T47D (cell line): ENCODE measurements at regions not wholly inside any gene's neighbourhood (a gene's known extent, or its start where the extent isn't known, plus 50 kb on each side); places are given as distances from the start of the nearest gene placed in this dataset.

Experiments
- DNase-seq, 2 experiments: peaks; one replicate each; pipeline versions ENCODE4 v3.0.0 to v3.0.0-alpha.2; 2011 to 2012; ENCODE audit warnings: low read depth in 1 of 2, low spot score in 1 of 2
- JUND ChIP-seq: IDR thresholded peaks from 2 replicates; pipeline ENCODE4 v1.6.1; 2012; ENCODE audit warnings: low read depth
- in situ Hi-C: cut with HindIII; loops from 2 replicates; pipeline ENCODE4 v1.10.0; 2016; ENCODE audit warnings: low sequenced_read_pairs, low pct_unique_long_range_greater_than_20kb

GRCh38 chr2:41597680-41598079 is 450.1 kb upstream of the PKDCC start:
- no peak for DNase-seq
- in situ Hi-C loops, result no loop called here
- TF ChIP-seq JUND, result no peak

GRCh38 chr2:41598161-41598894 is 449.5 kb upstream of the PKDCC start:
- DNase-seq, result no peak
- in situ Hi-C loops, result no loop called here
- TF ChIP-seq JUND, result no peak

- DNase-seq, result no peak
- in situ Hi-C loops, result no loop called here
- TF ChIP-seq JUND, result no peak
Observed at GRCh38 chr2:41600460-41600859, 447.4 kb upstream of the PKDCC start.

- no peak for TF ChIP-seq JUND
- in situ Hi-C loops, result no loop called here
- DNase-seq, result no peak
Observed at GRCh38 chr2:41602341-41602740, 445.5 kb upstream of the PKDCC start.

DNA sequence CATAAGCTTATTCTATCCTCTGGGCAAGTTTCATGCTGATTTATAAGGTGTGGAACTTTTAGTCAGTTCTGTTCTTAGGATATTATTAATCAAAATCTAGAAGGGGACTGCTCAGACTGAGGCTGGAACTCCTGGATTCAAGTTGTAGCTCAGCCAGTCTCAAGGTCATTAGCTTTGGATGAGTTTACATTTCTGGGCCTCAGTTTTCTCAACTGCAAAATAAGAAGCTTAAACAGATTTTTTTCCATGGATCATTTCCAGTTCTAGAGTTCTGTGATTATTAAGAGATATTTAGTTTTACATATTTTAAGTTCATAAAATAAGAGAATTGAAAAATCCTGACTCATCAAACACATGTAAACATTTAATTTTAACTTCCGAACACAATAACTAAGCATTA is 442.5 kb upstream of the PKDCC start:
- no peak for DNase-seq
- no peak for TF ChIP-seq JUND
- in situ Hi-C loops, result no loop called here

DNA sequence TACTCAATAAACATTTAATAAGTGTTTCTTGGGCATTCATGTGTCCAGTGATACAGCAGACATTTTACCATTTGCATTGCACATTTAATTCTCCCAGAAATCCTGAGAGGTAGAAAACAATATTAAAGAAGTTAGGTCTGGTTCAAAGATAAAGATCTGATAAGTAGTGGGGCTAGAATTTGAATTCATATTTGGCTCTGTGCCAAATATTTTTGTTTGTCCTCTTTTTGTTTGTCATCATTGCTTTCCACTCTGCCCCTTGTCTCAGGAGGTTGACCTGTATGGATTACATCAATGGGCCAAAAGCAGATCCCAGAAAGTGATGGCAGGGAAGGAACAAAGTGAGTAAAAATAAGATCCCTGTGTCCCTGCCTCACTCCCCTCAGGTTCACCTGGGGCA is 441.9 kb upstream of the PKDCC start:
- DNase-seq, result no peak
- in situ Hi-C loops, result no loop called here
- no peak for TF ChIP-seq JUND

- DNase-seq, result no peak
- TF ChIP-seq JUND, result no peak
- in situ Hi-C loops, result no loop called here
Observed at GRCh38 chr2:41610501-41611190, 437.2 kb upstream of the PKDCC start.

GRCh38 chr2:41618754-41619153 is 429.1 kb upstream of the PKDCC start:
- TF ChIP-seq JUND, result no peak
- in situ Hi-C loops, result no loop called here
- DNase-seq, result no peak

DNA sequence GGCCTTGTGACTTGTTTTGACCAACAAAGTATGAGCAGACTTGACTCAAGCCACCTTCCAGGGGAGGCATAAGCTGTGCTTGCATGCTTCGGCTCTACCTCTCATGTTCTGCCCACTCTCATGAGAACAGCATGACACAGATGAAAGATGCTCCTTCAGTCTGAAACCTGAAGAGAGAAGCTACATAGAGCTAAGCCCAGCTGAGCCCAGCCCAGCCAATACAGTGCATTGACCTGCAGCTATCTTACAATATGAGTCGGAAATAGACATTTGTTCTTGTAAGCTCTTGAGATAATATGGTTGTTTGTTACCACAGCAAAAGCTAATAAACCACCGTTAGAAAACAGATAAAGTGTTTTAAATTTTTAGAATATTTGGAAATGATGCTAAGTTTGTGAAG is 426.7 kb upstream of the PKDCC start:
- in situ Hi-C loops, result no loop called here
- TF ChIP-seq JUND, result no peak
- no peak for DNase-seq

DNA sequence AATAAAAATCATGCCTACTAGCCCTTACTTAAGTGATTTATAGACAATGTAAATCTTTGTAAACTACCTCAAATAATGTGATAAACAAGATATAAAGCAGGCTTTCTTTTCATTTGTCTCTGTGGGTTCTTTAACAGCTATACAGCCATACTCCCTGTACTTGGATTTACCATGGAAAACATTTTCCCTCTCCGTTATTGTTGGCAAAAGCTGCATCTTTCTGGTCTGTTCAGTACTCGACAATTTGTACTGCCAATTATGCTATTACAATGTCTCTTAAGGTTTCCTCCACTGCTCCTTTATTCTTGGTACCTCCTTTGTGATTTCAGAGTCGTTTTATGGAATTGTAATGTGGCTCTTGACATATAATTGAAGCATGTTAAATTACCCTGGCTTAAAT is 426.3 kb upstream of the PKDCC start:
- no peak for TF ChIP-seq JUND
- no peak for DNase-seq
- in situ Hi-C loops, result no loop called here

DNA sequence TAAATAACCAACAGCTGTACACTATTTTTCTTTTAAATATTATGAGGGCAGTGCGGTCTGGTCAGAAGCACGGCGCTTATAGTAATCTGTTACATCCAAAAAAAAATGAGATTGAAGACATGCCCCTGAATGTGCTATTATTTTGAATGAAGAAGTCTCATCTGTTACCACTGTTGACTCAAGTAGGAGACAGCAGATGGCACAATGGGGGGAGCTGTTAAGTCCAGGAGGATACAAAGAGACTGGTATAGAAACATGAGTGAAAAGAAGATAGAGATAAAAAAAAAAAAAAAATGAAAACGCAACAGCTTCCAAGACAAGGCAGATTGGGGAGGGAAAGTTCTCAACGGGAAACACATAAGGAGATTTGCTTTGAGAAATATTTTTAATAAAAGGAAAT is 425.5 kb upstream of the PKDCC start:
- DNase-seq, result no peak
- in situ Hi-C loops, result no loop called here
- no peak for TF ChIP-seq JUND

DNA sequence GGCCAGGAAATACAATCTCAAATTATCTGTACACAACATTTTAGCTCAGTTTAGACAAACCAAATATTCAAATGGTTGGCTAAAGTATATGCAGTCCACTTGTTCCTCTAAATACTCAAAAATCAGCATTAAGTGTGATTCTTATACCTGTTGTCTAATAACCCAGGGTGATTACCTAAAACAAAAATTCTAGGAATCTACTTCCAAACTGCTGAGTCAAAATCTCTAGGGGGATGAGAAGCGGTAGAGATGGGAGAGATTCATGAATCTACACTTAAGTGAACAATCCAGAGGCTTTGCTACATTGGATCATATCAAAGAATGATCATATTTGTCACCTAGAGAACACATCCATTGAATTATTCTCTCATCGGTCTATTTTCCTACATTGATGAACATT is 420.9 kb upstream of the PKDCC start:
- no peak for DNase-seq
- in situ Hi-C loops, result no loop called here
- no peak for TF ChIP-seq JUND

DNA sequence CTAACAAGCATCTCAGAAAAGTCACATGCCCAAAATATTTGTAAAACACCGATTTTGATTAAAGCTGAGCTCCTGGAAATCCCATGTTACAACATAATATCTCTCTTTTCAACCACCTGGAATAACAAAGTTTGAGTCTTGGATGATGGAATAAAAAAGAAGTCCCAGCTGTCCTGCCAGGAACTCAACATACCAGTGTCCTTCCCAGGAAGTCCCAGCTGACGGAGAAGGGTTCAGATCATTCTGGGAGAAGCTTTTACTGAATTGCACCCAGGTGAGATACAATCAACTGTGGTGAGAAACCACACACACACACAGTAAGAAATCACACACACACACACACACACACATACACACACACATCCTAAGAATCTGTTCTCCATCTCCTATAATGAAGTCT is 413.1 kb upstream of the PKDCC start:
- DNase-seq, result no peak
- in situ Hi-C loops, result no loop called here
- no peak for TF ChIP-seq JUND

GRCh38 chr2:41644936-41645335 is 402.9 kb upstream of the PKDCC start:
- DNase-seq, result no peak
- in situ Hi-C loops, result no loop called here
- no peak for TF ChIP-seq JUND
